ENCODE measurements at regions not wholly inside any gene's neighbourhood (a gene's known extent, or its start where the extent isn't known, plus 50 kb on each side); places are given as distances from the start of the nearest gene placed in this dataset.

GRCh38 chr1:87399701-87400100 is 71.0 kb downstream of the LMO4 start:
- TF ChIP-seq ARNTL (CRISPR knock-in tag; IDR thresholded peaks at IDR 0.05; ENCODE audit: borderline replicate concordance, low read depth) (no peak), CSDC2 (CRISPR knock-in tag; IDR thresholded peaks at IDR 0.05) (no peak), ZNF70 (CRISPR knock-in tag; IDR thresholded peaks at IDR 0.05) (no peak), ZNF8 (CRISPR knock-in tag; IDR thresholded peaks at IDR 0.05) (no peak)
- no peak for ATAC-seq

GRCh38 chr1:87400813-87401212 is 72.1 kb downstream of the LMO4 start:
- TF ChIP-seq ZNF8 (CRISPR knock-in tag; IDR thresholded peaks at IDR 0.05) (no peak), CSRNP3 (CRISPR knock-in tag; IDR thresholded peaks at IDR 0.05) (no peak), ZC3H10 (CRISPR knock-in tag; IDR thresholded peaks at IDR 0.05) (no peak), ZNF70 (CRISPR knock-in tag; IDR thresholded peaks at IDR 0.05) (no peak), RARB (CRISPR knock-in tag; IDR thresholded peaks at IDR 0.05) (no peak), ARNTL (CRISPR knock-in tag; IDR thresholded peaks at IDR 0.05; ENCODE audit: borderline replicate concordance, low read depth) (no peak), TSHZ2 (CRISPR knock-in tag; IDR thresholded peaks at IDR 0.05) (no peak), POU6F1 (CRISPR knock-in tag; IDR thresholded peaks at IDR 0.05; ENCODE audit: borderline replicate concordance, low read depth) (no peak)
- no peak for ATAC-seq

GRCh38 chr1:87402241-87403002 is 73.7 kb downstream of the LMO4 start:
- TF ChIP-seq RARB (CRISPR knock-in tag; IDR thresholded peaks at IDR 0.05) (no peak), CSRNP3 (CRISPR knock-in tag; IDR thresholded peaks at IDR 0.05) (no peak), TOX (CRISPR knock-in tag; IDR thresholded peaks at IDR 0.05; ENCODE audit: borderline replicate concordance) (no peak), PATZ1 (CRISPR knock-in tag; IDR thresholded peaks at IDR 0.05; ENCODE audit: borderline replicate concordance) (no peak), ZFP30 (CRISPR knock-in tag; IDR thresholded peaks at IDR 0.05) (no peak), ZNF70 (CRISPR knock-in tag; IDR thresholded peaks at IDR 0.05) (no peak), TSHZ2 (CRISPR knock-in tag; IDR thresholded peaks at IDR 0.05) (no peak), ZC3H10 (CRISPR knock-in tag; IDR thresholded peaks at IDR 0.05) (no peak), BACH2 (CRISPR knock-in tag; IDR thresholded peaks at IDR 0.05; ENCODE audit: borderline replicate concordance) (no peak), GLIS3 (CRISPR knock-in tag; IDR thresholded peaks at IDR 0.05) (no peak), ZFP3 (CRISPR knock-in tag; IDR thresholded peaks at IDR 0.05) (no peak), SNAI2 (CRISPR knock-in tag; IDR thresholded peaks at IDR 0.05) (no peak), OSR1 (CRISPR knock-in tag; IDR thresholded peaks at IDR 0.05) (no peak), TCF4 (CRISPR knock-in tag; IDR thresholded peaks at IDR 0.05; ENCODE audit: borderline replicate concordance) (no peak)
- ATAC-seq, result peak; percentile 75
